H9 (cell line): ENCODE measurements at regions not wholly inside any gene's neighbourhood (a gene's known extent, or its start where the extent isn't known, plus 50 kb on each side); places are given as distances from the start of the nearest gene placed in this dataset.

Source experiments
- DNase-seq: peaks from one replicate; pipeline ENCODE4 v3.0.0-alpha.2; 2017
- H2AFZ ChIP-seq: one replicate; pipeline ENCODE4 v1.6.1; 2013; ENCODE audit warnings: mild to moderate bottlenecking, low read length, control low read depth, moderate library complexity
- H2AK5ac ChIP-seq: 2 replicates; pipeline ENCODE4 v1.6.1; 2013; ENCODE audit warnings: low read length, control low read depth, mixed read lengths; ENCODE audit not compliant: insufficient read length
- H2BK120ac ChIP-seq: one replicate; pipeline ENCODE4 v1.6.1; 2013; ENCODE audit warnings: low read depth, mild to moderate bottlenecking, low read length, control low read depth, inconsistent platforms; ENCODE audit not compliant: poor library complexity, severe bottlenecking
- H2BK12ac ChIP-seq: 2 replicates; pipeline ENCODE4 v1.6.1; 2013; ENCODE audit warnings: low read length, control low read depth, mixed read lengths, low read depth; ENCODE audit not compliant: insufficient read length
- H2BK15ac ChIP-seq: 2 replicates; pipeline ENCODE4 v1.6.1; 2013; ENCODE audit warnings: low read depth, low read length, control low read depth
- H2BK20ac ChIP-seq: one replicate; pipeline ENCODE4 v1.6.1; 2013; ENCODE audit warnings: low read depth, mild to moderate bottlenecking, low read length, control low read depth, inconsistent platforms; ENCODE audit not compliant: poor library complexity, severe bottlenecking
- H2BK5ac ChIP-seq: 2 replicates; pipeline ENCODE4 v1.6.1; 2013; ENCODE audit warnings: low read length, control low read depth, mixed read lengths; ENCODE audit not compliant: insufficient read length
- H3K14ac ChIP-seq: 2 replicates; pipeline ENCODE4 v1.6.1; 2013; ENCODE audit warnings: low read length, control low read depth; ENCODE audit not compliant: insufficient read depth
- H3K18ac ChIP-seq: 2 replicates; pipeline ENCODE4 v1.6.1; 2013; ENCODE audit warnings: low read depth, mild to moderate bottlenecking, mixed read lengths, low read length, control low read depth; ENCODE audit not compliant: insufficient read length
- H3K23ac ChIP-seq: 2 replicates; pipeline ENCODE4 v1.6.1; 2013; ENCODE audit warnings: low read length, control low read depth, mixed read lengths, low read depth; ENCODE audit not compliant: insufficient read length
- H3K23me2 ChIP-seq: 2 replicates; pipeline ENCODE4 v1.6.1; 2013; ENCODE audit warnings: low read depth, mild to moderate bottlenecking, mixed read lengths, low read length, control low read depth; ENCODE audit not compliant: insufficient read length, poor library complexity, severe bottlenecking
- H3K27ac ChIP-seq: 2 replicates; pipeline ENCODE4 v1.5.1; 2013; ENCODE audit warnings: low read length, control low read depth, mixed read lengths, low read depth; ENCODE audit not compliant: insufficient read length
- H3K27me3 ChIP-seq: 2 replicates; pipeline ENCODE4 v1.6.1; 2013; ENCODE audit warnings: low read length, control low read depth, inconsistent platforms; ENCODE audit not compliant: insufficient read depth
- H3K4ac ChIP-seq: 2 replicates; pipeline ENCODE4 v1.6.1; 2013; ENCODE audit warnings: low read depth, mild to moderate bottlenecking, control low read depth, inconsistent platforms, low read length, moderate library complexity
- H3K4me1 ChIP-seq: 2 replicates; pipeline ENCODE4 v1.6.1; 2013; ENCODE audit warnings: low read length, control low read depth, inconsistent platforms; ENCODE audit not compliant: insufficient read depth
- H3K4me2 ChIP-seq: 2 replicates; pipeline ENCODE4 v1.6.1; 2013; ENCODE audit warnings: low read length, control low read depth, mixed read lengths; ENCODE audit not compliant: insufficient read length, insufficient read depth
- H3K56ac ChIP-seq: 2 replicates; pipeline ENCODE4 v1.6.1; 2013; ENCODE audit warnings: low read depth, mild to moderate bottlenecking, mixed read lengths, low read length, control low read depth; ENCODE audit not compliant: insufficient read length
- H3K79me1 ChIP-seq: 2 replicates; pipeline ENCODE4 v1.6.1; 2013; ENCODE audit warnings: low read depth, mild to moderate bottlenecking, moderate library complexity, low read length, control low read depth, inconsistent platforms; ENCODE audit not compliant: insufficient read depth, poor library complexity, severe bottlenecking
- H3K79me2 ChIP-seq: 2 replicates; pipeline ENCODE4 v1.6.1; 2013; ENCODE audit warnings: low read length, control low read depth, inconsistent platforms; ENCODE audit not compliant: insufficient read depth
- H3K9ac ChIP-seq: 2 replicates; pipeline ENCODE4 v1.6.1; 2013; ENCODE audit warnings: low read length, control low read depth, mixed read lengths; ENCODE audit not compliant: insufficient read length; ENCODE audit errors: extremely low read depth
- H3K9me3 ChIP-seq: one replicate; pipeline ENCODE4 v1.6.1; 2013; ENCODE audit warnings: low read depth, low read length, inconsistent platforms; ENCODE audit not compliant: control insufficient read depth
- H3T11ph ChIP-seq: one replicate; pipeline ENCODE4 v1.6.1; 2013; ENCODE audit warnings: mild to moderate bottlenecking, low read length, control low read depth, inconsistent platforms
- H4K20me1 ChIP-seq: one replicate; pipeline ENCODE4 v1.6.1; 2013; ENCODE audit not compliant: control insufficient read depth, insufficient read length, insufficient read depth
- H4K5ac ChIP-seq: 2 replicates; pipeline ENCODE4 v1.6.1; 2013; ENCODE audit warnings: low read depth, mild to moderate bottlenecking, mixed read lengths, low read length, control low read depth; ENCODE audit not compliant: insufficient read length
- H4K8ac ChIP-seq: replicated peaks from 2 replicates; pipeline ENCODE4 v1.6.1; 2013; ENCODE audit warnings: low read length, control low read depth, mixed read lengths, low read depth; ENCODE audit not compliant: insufficient read length
- H4K91ac ChIP-seq: 2 replicates; pipeline ENCODE4 v1.6.1; 2013; ENCODE audit warnings: low read depth, mild to moderate bottlenecking, moderate library complexity, mixed read lengths, low read length, control low read depth; ENCODE audit not compliant: insufficient read length
- H3K27ac Mint-ChIP-seq, 3 experiments: 2 replicates in 2 of 3; 3 replicates in 1 of 3; pipeline ENCODE4 v1.8.0; 2020 to 2021; ENCODE audit warnings: mixed read lengths in 3 of 3, mild to moderate bottlenecking in 1 of 3, moderate library complexity in 1 of 3
- H3K27me3 Mint-ChIP-seq: 2 replicates; pipeline ENCODE4 v1.8.0; 2021; ENCODE audit warnings: low read depth, mild to moderate bottlenecking, moderate library complexity, mixed read lengths
- H3K36me3 Mint-ChIP-seq, 3 experiments: 2 replicates in 2 of 3; 3 replicates in 1 of 3; pipeline ENCODE4 v1.8.0; 2020 to 2021; ENCODE audit warnings: low read depth in 3 of 3, mixed read lengths in 3 of 3; ENCODE audit not compliant: insufficient read depth in 1 of 3
- H3K4me1 Mint-ChIP-seq, 2 experiments: 2 replicates each; pipeline ENCODE4 v1.8.0; 2020; ENCODE audit warnings: mixed read lengths in 2 of 2
- H3K4me3 Mint-ChIP-seq, 2 experiments: 2 replicates in 1 of 2; 3 replicates in 1 of 2; pipeline ENCODE4 v1.8.0; 2020 to 2021; ENCODE audit warnings: mild to moderate bottlenecking in 2 of 2, mixed read lengths in 2 of 2, moderate library complexity in 1 of 2
- H3K9me3 Mint-ChIP-seq, 2 experiments: 2 replicates in 1 of 2; 3 replicates in 1 of 2; pipeline ENCODE4 v1.8.0; 2020; ENCODE audit warnings: mild to moderate bottlenecking in 2 of 2, mixed read lengths in 2 of 2, moderate library complexity in 1 of 2
- TF ChIP-seq, protein P1 (sequence below): fragments of 200-600 bp; sonication (generic); conservative IDR thresholded peaks from 3 replicates; pipeline ENCODE4 v1.8.0; 2021; ENCODE audit warnings: antibody characterized with exemption, mild to moderate bottlenecking

DNA sequence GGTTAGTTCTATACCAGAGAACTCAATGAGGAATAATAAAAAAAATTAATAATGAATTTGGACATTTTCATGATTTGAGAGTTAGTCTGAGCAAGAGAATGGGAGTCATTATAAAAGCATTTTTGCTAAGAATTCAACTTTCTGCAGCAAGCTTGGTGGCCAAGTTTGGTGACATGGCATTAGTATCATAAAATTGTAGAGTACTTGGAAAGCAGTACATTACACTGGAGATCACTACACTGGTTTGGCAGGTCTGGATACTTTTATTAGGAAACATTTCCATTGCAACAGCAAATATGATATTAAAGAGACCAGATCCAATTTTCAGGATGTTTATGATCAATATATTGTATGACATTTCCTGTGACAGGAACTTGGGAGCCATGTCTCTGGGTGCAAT lies 249.1 kb upstream of the INTU start:
- Mint-ChIP-seq H3K27ac (no peak overlapping the region), H3K27me3 (no peaks in the 10 kb centered on the region), H3K36me3 (peaks cover 5 to 10% (median 7%) of the 10 kb centered on the region in 3 experiments; a peak in 5 of 7 replicates), H3K4me1 (no peaks in the 10 kb centered on the region), H3K4me3 (no peak overlapping the region), H3K9me3 (peaks cover 11% of the 10 kb centered on the region in 2 experiments)
- no peak overlapping the region for H2BK15ac ChIP-seq
- no peak overlapping the region for H4K8ac ChIP-seq
- no peak overlapping the region for H3K56ac ChIP-seq
- no peaks in the 10 kb centered on the region for H3K27me3 ChIP-seq
- H3K27ac ChIP-seq = no peak overlapping the region
- H2BK20ac ChIP-seq = no peak overlapping the region
- no peak overlapping the region for H3K23ac ChIP-seq
- H3K79me1 ChIP-seq = no peaks in the 10 kb centered on the region
- H2AFZ ChIP-seq = no peak overlapping the region
- TF ChIP-seq, protein P1, sequence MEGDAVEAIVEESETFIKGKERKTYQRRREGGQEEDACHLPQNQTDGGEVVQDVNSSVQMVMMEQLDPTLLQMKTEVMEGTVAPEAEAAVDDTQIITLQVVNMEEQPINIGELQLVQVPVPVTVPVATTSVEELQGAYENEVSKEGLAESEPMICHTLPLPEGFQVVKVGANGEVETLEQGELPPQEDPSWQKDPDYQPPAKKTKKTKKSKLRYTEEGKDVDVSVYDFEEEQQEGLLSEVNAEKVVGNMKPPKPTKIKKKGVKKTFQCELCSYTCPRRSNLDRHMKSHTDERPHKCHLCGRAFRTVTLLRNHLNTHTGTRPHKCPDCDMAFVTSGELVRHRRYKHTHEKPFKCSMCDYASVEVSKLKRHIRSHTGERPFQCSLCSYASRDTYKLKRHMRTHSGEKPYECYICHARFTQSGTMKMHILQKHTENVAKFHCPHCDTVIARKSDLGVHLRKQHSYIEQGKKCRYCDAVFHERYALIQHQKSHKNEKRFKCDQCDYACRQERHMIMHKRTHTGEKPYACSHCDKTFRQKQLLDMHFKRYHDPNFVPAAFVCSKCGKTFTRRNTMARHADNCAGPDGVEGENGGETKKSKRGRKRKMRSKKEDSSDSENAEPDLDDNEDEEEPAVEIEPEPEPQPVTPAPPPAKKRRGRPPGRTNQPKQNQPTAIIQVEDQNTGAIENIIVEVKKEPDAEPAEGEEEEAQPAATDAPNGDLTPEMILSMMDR = no peak
- no peak overlapping the region for H2BK120ac ChIP-seq
- H2AK5ac ChIP-seq = no peak overlapping the region
- H3K9me3 ChIP-seq = no peaks in the 10 kb centered on the region
- H3K4me2 ChIP-seq = no peak overlapping the region
- no peaks in the 10 kb centered on the region for H3K4me1 ChIP-seq
- H2BK5ac ChIP-seq = no peak overlapping the region
- no peak overlapping the region for H3K4ac ChIP-seq
- no peak overlapping the region for H3K9ac ChIP-seq
- H3K79me2 ChIP-seq = no peaks in the 10 kb centered on the region
- H3K14ac ChIP-seq = no peak overlapping the region
- H4K5ac ChIP-seq = no peak overlapping the region
- no peaks in the 10 kb centered on the region for H3K23me2 ChIP-seq
- H4K20me1 ChIP-seq = no peaks in the 10 kb centered on the region
- H3K18ac ChIP-seq = no peak overlapping the region
- no peak overlapping the region for H4K91ac ChIP-seq
- no peak for DNase-seq
- no peak overlapping the region for H3T11ph ChIP-seq
- H2BK12ac ChIP-seq = no peak overlapping the region
